DMS153 treated with DMSO at 0.1 percent for 48 hours (cell line): ENCODE measurements at regions not wholly inside any gene's neighbourhood (a gene's known extent, or its start where the extent isn't known, plus 50 kb on each side); places are given as distances from the start of the nearest gene placed in this dataset.
A peak's percentile ranks its signal among the peaks of the same experiment; 100 is the strongest.

Experiments used
- DNase-seq: peaks from one replicate; lab custom pipeline; 2025; ENCODE audit not compliant: unreplicated experiment; lab: John Stamatoyannopoulos, UW

DNA sequence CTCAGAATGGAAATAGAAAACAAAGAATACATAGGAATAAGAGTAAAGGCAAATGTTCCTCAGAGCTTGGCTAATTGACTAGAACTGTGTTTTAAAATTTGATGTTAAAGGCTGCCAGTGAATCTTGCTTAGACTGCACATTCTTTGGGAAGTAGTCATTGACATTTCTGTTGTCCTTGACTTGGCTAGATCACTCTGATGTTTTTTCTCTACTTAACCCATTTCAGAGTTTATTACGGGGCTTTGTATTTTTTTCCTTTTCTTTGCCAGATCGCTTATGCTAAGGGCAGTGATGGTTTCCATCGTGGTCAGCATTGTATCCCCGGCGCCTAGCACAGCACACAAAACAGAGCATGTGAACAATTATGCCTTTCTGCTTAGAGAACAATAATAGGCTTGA, 1126.7 kb upstream of the CDH9 start:
- no peak for DNase-seq

DNA sequence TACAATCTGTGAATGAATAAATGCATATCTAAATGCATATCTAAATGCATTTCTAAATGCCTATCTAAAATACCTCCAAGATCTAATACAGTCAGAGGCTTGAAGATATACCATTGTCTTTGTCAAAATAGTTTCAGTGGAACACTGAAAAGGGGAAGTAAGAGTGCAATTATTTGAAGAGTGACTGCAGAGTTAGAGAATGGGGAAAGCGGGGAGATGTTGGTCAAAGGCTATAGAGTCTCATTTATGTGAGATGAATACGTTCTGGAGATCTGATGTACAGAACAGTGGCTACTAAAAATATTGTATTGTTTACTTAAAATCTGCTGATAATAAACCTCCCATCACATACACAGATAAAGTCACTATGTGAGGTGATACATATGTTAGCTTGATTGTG, 1126.2 kb upstream of the CDH9 start:
- no peak for DNase-seq

- no peak for DNase-seq
Observed at GRCh38 chr5:28156981-28157380, 1118.6 kb upstream of the CDH9 start.

DNA sequence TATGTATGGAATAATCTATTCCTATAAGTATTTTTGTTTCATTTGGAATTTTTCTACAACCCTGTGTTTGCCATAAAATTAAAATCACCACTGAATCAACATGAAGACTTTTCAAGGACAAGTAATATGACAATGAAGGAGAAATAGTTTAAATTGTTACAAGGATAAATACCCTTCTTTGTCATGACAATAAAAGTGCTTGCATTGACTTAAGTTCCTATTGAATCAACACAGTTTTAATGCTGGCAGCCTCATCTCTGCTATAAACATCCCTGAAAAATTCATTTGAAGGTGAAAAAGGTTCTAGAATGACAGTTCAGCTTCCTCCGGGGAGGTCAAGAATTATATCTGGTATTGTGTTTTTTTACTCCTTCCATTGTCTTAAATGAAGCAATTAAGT, 1105.1 kb upstream of the CDH9 start:
- no peak for DNase-seq

GRCh38 chr5:28132151-28132550, 1093.8 kb upstream of the CDH9 start:
- DNase-seq = no peak

DNA sequence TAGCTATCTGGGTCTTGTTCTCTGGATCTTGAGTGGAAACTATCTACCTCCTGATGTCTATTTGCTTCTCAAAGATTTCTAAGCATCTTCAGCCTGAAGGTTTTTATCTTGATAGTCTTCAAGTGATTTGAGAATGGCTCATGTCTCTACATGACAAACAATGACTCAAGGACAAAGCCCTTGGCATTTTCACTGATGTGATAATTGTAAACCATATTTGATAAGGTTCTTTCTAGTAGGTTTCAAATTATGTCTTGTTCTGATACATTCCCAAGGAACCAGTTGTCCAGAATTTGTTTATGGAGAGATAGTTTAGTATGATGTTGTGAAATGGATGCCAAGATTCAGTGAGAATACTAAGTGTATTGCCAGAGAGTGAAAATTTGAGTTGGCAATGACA, 1079.3 kb upstream of the CDH9 start:
- no peak for DNase-seq

DNA sequence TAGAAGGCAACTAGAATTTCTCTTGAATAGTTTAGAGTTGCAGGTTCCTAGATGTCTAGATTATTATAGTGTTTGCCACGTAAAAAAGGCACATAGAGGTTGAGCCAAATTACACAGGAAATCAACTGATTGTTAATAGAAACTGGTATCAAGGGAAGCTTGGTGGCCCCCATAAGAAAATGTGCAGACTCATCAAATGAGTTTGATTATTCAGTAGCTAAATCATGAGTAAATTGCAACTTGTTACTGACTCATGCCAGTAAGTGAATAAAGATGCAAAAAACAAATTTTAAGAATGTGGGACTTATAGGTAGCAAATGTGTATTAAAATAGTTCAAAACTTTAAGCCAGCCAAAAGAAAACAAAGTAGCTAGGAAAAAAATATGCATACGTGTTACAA, 1078.9 kb upstream of the CDH9 start:
- DNase-seq = no peak

GRCh38 chr5:28110781-28111180, 1072.4 kb upstream of the CDH9 start:
- no peak for DNase-seq

DNA sequence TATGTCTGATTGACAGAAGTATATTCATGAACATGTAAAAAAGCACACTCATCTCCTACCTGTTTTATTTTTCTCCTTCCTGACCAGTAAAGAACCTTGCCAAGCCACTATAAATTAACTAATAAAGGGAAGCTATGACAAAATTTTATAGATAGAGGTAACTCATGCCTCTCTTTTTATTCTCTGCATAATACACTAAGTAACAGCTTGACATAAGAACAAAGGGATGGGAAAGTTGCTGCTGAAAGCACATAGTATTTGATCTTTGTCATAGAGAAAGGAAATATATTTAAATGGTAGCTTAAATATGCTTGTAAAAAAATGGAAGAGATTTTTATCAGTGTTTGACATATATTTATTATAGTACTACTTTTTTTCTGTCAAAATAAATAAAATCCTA, 1065.7 kb upstream of the CDH9 start:
- DNase-seq = no peak

DNA sequence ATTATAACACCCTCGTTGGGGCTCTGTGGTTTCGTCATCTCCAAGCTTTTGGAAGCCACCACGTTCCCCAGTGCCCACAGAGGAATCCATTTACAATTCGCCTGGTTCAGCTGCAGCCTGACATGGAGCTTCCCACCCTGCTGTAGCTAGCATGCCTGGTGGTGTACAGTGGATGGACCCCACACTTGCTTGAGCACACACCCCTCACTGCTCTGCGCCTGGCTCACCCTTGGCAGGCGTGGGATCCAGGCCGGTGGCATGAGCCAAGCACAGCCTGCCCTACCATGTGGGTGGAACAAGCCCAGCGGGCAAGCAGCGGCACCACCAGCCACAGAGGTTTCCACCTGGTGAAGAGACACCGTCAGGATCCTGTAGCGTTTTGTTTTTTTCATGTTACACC, 1045.7 kb upstream of the CDH9 start:
- DNase-seq = no peak

- no peak for DNase-seq
Observed at GRCh38 chr5:28082610-28083009, 1044.2 kb upstream of the CDH9 start.

GRCh38 chr5:28077291-28078240, 1039.2 kb upstream of the CDH9 start:
- DNase-seq = no peak

- DNase-seq = no peak
Observed at GRCh38 chr5:28066856-28067255, 1028.5 kb upstream of the CDH9 start.

- no peak for DNase-seq
Observed at GRCh38 chr5:28065656-28066055, 1027.3 kb upstream of the CDH9 start.

DNA sequence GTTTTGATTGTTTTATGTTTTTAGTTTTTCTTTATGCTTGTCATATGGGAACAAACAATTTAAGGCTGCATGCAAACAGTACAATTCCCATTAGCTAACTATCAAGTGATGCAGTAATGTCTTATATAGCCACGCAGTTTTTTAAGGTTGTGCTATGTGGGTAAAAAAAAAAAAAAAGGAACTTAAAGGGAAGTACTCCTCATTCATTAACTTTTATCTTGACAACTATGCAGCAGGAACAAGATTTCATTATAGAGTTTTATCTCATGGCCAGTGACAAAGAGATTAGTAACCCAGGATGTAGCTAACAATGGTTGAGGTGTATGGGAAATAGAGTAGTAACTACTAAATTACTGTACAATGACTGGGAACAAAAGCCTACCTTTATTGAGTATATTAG, 1008.2 kb upstream of the CDH9 start:
- no peak for DNase-seq

DNA sequence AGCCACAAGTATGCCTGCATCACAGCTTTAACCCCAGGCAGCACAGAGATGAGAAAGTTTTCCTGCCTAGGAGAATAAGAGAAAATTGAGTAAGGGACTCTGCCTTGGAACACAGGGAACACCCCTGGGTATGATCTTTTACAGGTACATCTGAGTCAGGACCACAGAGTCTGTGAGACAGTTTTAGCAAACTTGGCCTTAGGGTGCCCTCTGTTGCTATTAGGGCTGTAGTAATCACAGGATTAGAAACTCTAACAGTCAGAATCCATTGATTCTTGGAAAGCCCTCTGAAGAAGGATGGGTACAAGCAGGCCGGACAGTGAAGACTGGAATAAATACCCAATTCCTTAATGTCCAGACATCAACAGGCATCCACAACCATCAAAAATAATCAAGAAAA, 989.5 kb upstream of the CDH9 start:
- DNase-seq = no peak

GRCh38 chr5:28017178-28017577, 978.8 kb upstream of the CDH9 start:
- no peak for DNase-seq

DNA sequence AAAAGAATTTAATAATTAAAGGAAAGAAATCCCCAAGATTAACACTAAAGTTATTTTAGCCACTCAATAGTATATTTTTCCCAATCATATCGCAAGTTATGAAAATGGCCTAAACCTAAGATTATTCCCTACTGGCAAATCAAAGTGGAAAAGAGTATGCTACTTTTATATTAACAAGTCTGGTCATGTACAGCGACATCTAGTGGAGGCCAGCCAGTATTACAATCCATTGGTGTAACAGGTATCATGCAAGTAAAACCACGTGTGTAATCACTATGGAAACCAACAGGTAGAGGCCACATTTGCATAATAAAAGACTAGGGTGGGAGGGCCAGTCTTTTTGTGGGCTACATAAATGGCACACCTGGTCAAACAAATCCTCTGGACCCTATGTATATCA, 976.4 kb upstream of the CDH9 start:
- peak; percentile 30 for DNase-seq

DNA sequence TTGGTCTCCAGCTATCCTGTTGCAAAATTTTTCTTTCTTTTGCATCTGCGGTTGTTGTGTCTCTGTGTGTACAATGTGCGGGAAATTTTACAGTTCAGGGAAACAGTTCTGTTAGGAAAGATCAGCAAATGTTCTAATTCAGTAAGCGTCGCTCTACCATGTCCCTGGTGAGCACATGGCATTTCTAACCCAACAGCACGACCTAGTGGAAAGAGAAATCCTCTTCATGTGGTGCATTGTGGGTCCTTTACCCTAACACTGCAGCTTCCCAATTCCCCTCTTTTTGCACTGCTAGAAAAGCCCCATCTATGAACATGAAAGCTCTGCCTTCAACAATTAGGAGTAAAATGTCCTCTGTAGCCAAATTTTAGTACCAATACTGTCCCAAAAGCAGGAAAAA, 974.2 kb upstream of the CDH9 start:
- no peak for DNase-seq

DNA sequence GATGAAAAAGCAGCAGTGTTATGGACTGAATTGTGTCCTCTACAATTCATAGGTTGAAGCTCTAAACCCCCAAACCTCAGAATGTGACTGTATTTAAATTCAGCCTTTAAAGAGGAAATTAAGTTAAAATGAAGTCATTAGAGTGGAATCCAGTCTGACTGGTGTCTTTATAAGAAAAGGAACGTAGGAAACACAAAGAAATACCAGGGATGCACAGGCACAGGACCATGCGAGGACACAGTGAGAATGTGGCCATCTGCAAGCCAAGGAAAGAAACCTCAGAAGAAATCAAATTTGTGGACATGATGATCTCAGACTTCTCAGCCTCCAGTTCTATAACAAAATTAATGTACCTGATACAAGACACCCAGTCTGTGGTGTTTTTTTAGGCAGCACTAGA, 971.2 kb upstream of the CDH9 start:
- DNase-seq = no peak

DNA sequence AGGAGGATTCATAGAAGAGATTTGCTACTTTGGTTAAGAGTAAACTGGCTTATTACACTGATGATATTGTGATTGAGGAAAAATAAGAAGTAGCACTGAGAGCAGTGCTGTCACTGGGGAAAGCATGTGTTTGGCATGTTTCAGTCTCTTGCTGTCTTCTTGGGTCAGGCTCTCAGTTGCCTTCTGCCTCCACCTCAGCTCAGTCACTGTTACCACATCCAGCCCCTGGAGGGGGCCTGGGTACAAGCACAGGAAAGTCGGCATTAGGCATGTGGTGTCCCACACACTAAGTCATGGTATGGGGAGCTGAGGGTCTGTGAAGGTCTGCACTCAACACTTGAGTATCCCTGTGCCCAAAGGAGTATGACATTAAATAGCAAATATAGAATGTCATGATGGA, 958.3 kb upstream of the CDH9 start:
- no peak for DNase-seq

GRCh38 chr5:27995867-27996266, 957.5 kb upstream of the CDH9 start:
- DNase-seq = no peak

GRCh38 chr5:27978322-27978721, 939.9 kb upstream of the CDH9 start:
- no peak for DNase-seq
